HG02870 (cell line): ENCODE measurements at regions not wholly inside any gene's neighbourhood (a gene's known extent, or its start where the extent isn't known, plus 50 kb on each side); places are given as distances from the start of the nearest gene placed in this dataset.

Source experiments
- ATAC-seq: cut with Tn5 transposase; IDR thresholded peaks from one replicate; pipeline ENCODE4 v1.9.1; 2021; ENCODE audit warnings: mild to moderate bottlenecking, moderate library complexity; ENCODE audit not compliant: unreplicated experiment

- ATAC-seq: no peak
Measured at GRCh38 chr10:6660460-6660859, 80.4 kb upstream of the PRKCQ start.

DNA sequence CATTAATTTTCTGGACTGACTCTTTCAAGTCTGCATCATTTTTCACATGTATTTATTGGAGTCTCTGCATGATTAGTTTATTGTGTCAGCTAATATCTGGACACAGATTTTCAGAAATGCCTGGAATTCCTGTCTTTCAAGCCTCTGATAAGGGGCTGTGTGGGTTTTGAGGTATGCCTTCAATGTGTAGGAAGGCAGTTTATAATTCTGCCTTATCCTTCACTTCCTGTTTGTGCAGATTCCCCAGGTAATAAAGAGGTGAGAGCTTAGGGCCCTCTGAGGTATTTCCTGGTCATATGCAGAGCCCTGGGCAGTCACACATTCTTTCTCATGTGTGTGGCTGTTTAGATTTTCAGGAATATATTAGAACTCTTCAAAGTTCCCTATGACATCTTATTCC, 79.4 kb upstream of the PRKCQ start:
- no peak for ATAC-seq

GRCh38 chr10:6657669-6658068, 77.6 kb upstream of the PRKCQ start:
- no peak for ATAC-seq

GRCh38 chr10:6657196-6657595, 77.1 kb upstream of the PRKCQ start:
- no peak for ATAC-seq

DNA sequence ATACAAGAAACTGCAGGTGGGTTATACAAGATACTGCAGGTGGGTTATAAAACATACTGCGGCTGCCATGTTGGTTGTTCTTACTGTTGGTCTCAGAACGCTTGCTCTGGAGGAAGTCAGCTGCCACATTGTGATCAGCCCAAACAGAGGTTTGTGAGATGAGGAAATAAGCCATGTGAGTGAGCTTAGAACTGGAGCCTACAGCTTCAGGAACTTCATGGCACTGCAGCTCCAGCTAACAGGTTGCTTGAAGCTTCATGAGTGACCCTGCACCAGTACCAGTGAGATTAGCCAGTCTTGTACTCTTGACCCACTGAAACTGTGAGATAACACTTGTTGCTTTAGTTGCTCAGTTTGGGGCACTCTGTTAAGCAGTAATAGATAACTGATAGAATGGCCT, 74.5 kb upstream of the PRKCQ start:
- no peak for ATAC-seq

DNA sequence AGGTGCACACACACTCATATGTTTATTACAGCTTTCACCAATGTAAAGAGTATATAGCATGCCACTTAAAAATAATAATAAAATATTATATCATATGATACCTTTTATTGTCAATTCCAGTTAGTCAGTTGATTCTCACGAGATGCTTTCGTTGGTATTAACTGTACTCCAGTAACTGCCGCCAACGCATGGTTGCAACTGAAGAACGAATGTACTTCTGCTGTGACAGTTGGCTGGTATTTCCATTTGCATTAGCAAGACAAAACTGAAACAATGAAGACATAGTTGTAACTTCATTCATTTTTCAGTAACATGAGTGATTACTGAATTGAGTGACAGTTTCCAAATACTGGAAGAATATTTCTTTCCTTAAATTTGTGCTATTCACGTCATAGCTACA, 70.5 kb upstream of the PRKCQ start:
- no peak for ATAC-seq

DNA sequence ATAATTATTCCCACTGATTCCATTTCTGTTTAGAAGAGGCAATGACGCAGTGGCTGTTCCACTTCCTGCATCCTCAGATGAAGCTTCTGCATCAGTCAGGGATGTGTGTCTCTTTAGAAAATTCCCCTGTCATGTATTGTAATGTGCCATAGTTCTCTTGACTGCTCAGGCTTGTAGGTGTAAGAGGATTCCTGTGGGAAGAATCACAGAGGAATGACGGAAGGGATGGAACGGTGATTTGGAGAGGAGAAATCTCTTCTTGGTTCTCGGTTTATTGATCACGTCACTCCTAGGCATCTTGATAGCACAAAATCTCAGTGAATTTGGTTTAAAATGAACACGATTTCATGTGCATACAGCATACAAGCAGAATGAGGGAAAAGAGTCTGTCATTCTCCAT, 69.8 kb upstream of the PRKCQ start:
- ATAC-seq: no peak

DNA sequence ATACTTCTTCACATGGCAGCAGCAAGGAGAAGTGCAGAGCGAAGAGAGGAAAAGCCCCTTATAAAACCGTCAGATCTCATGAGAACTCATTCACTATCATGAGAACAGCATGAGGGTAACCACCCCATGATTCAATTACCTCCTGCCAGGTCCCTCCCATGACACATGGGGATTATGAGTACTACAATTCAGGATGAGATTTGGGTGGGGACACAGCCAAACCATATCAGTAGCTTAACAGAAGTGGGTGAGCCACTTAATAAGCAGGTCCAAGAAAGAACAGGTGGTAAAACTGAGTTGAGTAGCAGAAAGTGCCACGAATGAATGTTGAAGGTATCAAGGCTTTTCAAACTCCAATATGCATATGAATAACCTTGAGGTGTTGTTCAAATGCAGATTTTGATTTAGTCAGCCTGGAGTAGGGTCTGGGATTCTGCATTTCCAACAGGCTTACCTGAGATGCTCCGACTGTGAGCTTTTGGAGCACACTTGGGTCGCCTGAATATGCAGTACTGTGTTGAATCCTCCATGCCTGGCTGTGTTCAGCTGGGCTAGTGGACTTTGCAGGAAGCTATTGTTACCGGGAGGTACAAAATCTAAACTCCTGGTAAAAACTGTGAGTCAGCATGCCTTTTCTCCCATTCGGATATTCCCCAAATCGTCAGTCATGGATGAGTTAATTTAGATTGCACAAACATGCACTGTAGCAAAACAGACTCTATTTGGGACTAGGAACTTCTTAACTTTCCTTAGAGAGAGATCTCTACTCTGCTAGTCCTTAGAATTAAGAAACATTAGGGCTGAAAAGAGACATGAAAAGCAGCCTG, 69.0 kb upstream of the PRKCQ start:
- ATAC-seq: no peak

DNA sequence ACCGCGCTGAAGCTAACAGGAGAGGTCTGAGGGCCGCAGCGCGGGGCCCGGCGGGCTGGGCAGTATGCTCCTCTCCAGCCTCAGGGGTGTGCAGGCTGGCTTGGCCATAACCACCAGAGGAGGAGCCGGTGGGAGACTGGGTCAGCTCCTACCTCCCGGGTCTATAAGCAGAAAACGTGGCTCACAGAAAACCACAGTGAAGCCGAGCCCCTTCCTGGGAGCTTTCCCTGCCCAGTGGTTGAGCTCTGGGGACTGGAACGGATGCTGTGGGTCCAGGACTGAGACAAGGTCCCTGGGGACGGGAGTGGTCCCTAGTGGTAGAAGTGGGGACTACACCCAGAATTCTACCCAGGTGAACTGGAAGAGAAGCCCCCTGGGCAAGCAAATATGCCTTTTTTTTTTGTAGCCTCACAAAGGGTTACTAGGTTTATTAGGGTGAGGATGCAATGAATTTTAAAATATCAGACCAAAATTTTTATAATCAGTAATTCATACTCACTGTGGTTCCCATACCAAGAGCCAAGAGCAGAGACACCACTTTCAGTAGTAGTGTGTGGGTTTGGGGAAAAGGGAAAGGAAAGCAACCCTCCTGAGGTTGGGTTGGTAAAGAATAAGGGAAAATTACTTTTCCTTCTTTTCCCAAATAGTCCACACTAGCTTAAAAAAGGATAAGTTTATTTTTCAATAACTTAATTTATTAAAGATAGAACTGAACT, 67.9 kb upstream of the PRKCQ start:
- ATAC-seq: peak; percentile 66

- ATAC-seq: no peak
Measured at GRCh38 chr10:6643962-6644361, 63.9 kb upstream of the PRKCQ start.

GRCh38 chr10:6642876-6643275, 62.8 kb upstream of the PRKCQ start:
- no peak for ATAC-seq

DNA sequence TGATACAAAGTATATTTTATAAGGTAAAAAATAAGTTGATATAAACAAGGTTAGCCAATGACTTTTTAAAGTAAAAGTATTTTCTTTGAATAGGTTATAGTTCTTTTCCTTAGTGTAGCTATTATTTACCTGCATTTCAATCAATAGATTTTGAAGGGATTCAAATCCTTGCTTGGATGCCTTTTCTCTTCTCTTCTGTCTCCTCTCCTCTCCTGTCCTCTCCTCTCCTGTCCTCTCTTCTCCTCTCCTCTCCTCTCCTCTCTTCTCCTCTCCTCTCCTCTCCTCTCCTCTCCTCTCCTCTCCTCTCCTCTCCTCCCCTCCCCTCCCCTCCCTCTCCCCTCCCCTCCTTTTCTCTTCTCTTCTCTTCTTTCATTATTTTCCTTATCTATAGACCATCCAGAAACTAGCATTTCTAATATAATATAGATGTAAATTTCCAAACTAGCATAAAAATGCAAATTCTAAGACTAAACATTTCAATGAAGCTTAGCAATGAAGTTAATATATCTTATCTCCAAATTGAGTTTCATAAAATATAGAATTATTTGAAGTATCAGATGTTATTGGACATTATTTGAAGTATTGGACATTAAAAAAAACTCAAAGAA, 60.5 kb upstream of the PRKCQ start:
- no peak for ATAC-seq

DNA sequence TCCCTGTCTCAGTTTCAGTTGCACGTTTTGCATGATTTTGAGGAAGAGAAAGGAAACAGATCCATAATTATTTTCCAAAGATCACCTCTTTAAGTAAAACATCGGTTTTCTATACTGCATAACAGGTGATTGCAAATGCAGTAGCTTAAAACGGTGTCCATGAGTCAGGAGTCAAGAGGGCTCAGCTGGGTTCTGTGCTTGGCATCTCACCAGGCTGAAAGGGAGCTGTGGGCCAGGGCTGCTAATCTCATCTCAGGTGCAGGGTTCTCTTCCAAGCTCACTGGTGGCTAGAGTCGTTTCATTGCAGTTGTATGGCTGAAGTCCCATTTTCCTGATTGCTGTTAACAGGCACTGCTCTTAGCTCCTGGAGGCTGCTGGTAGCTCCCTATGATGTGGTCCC, 57.0 kb upstream of the PRKCQ start:
- ATAC-seq: no peak

GRCh38 chr10:6635784-6636183, 55.7 kb upstream of the PRKCQ start:
- no peak for ATAC-seq
